ENCODE measurements at regions not wholly inside any gene's neighbourhood (a gene's known extent, or its start where the extent isn't known, plus 50 kb on each side); places are given as distances from the start of the nearest gene placed in this dataset.

DNA sequence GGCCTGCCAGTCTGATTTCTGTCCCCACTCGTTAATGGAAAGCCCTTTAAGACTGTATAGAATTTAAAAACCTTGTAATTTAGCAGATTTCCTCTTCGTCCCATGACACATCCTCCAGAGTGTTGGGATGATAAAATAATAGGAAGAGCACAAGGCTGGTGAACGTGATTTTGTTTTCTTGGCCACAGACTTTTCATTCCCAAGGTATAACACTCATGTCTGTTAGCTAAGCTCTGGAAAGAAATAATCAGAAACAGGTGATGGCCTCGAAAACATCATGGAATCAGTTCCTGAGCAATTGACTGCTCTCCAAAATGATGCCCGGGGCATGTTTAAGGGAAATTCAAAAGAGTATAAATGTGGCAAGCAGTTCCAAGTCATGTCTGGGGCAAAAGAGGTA is 337.8 kb upstream of the TCF4 start:
- no peak overlapping the region for H3K4me3 Mint-ChIP-seq
- Histone ChIP-seq H3K27me3 (ENCODE audit: control insufficient read depth, insufficient read depth, low read length) (no peaks in the 10 kb centered on the region), H3K36me3 (ENCODE audit: control insufficient read depth, insufficient read depth, low read length) (no peaks in the 10 kb centered on the region), H3K9me3 (ENCODE audit: control insufficient read depth, insufficient read depth, low read length) (no peaks in the 10 kb centered on the region), H3K4me3 (ENCODE audit: low read length) (no peak overlapping the region), H3K27ac (ENCODE audit: low read length) (no peak overlapping the region), H3K4me1 (ENCODE audit: control insufficient read depth, insufficient read depth, low read length) (no peaks in the 10 kb centered on the region)
- no peak for ATAC-seq
- no peak for DNase-seq
- TF ChIP-seq, protein P1, sequence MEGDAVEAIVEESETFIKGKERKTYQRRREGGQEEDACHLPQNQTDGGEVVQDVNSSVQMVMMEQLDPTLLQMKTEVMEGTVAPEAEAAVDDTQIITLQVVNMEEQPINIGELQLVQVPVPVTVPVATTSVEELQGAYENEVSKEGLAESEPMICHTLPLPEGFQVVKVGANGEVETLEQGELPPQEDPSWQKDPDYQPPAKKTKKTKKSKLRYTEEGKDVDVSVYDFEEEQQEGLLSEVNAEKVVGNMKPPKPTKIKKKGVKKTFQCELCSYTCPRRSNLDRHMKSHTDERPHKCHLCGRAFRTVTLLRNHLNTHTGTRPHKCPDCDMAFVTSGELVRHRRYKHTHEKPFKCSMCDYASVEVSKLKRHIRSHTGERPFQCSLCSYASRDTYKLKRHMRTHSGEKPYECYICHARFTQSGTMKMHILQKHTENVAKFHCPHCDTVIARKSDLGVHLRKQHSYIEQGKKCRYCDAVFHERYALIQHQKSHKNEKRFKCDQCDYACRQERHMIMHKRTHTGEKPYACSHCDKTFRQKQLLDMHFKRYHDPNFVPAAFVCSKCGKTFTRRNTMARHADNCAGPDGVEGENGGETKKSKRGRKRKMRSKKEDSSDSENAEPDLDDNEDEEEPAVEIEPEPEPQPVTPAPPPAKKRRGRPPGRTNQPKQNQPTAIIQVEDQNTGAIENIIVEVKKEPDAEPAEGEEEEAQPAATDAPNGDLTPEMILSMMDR (IDR thresholded peaks at IDR 0.05), result no peak
- H3K27ac Mint-ChIP-seq, result no peak overlapping the region
- WGBS (ENCODE audit: insufficient coverage), result 73% methylated on average over 4 of the region's 5 CpGs
- H3K36me3 Mint-ChIP-seq, result no peaks in the 10 kb centered on the region
- intact Hi-C loops (cut with micrococcal nuclease), result no loop called here
- H3K4me1 Mint-ChIP-seq, result no peaks in the 10 kb centered on the region
- peaks cover 1 to 4% of the 10 kb centered on the region in 2 donors for H3K9me3 Mint-ChIP-seq
- H3K27me3 Mint-ChIP-seq (ENCODE audit: low read depth in 2 of 2), result no peaks in the 10 kb centered on the region

DNA sequence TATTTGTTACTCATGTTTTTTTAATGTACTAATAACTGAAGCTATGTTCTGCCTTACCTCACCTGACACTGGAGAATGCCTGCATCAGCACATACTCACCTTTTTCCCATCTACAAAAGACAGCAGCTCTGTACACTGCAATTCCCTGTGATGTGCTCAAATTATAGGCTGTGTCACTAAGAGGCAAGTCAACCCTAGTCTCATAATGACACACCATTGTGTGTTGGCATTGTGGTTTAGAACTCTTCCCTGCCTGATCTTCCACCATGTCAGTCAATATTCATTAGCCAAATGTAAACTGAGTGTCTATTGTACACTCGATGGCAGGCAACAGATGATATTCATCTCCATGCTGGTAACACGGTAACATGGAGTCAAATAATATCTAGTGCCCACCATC is 332.1 kb upstream of the TCF4 start:
- H3K27ac Mint-ChIP-seq, result no peak overlapping the region
- H3K27me3 Mint-ChIP-seq (ENCODE audit: low read depth in 2 of 2), result no peaks in the 10 kb centered on the region
- H3K9me3 Mint-ChIP-seq, result peaks cover 8 to 9% of the 10 kb centered on the region in 2 donors
- 87% methylated on average over 2 of the region's 2 CpGs for WGBS (ENCODE audit: insufficient coverage)
- no peak for DNase-seq
- no peaks in the 10 kb centered on the region for H3K4me1 Mint-ChIP-seq
- Histone ChIP-seq H3K4me3 (ENCODE audit: low read length) (no peak overlapping the region), H3K36me3 (ENCODE audit: control insufficient read depth, insufficient read depth, low read length) (no peaks in the 10 kb centered on the region), H3K4me1 (ENCODE audit: control insufficient read depth, insufficient read depth, low read length) (no peaks in the 10 kb centered on the region), H3K27me3 (ENCODE audit: control insufficient read depth, insufficient read depth, low read length) (no peaks in the 10 kb centered on the region), H3K9me3 (ENCODE audit: control insufficient read depth, insufficient read depth, low read length) (no peaks in the 10 kb centered on the region), H3K27ac (ENCODE audit: low read length) (no peak overlapping the region)
- intact Hi-C loops (cut with micrococcal nuclease), result no loop called here
- H3K4me3 Mint-ChIP-seq, result no peak overlapping the region
- H3K36me3 Mint-ChIP-seq, result no peaks in the 10 kb centered on the region
- TF ChIP-seq, protein P1 (IDR thresholded peaks at IDR 0.05), result no peak
- no peak for ATAC-seq

DNA sequence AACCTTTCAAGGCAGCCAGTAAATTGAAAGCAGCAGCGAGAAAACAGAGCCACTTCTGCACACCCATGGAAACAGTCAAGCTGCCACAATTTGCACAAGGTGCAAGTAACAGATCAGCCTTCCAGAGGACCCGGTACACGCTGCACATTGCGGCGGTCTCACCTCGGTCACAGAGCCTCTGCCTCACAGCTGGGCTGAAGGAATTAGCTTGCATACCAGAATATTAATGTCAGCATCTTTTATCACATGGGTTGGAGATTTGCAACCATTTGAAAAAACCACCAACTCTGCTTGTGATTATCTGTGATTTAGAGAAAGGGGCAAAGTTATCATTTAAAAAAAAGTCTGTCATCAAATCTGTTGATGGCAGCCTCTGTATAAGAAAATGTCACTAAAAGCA is 330.5 kb upstream of the TCF4 start:
- TF ChIP-seq, protein P1 (IDR thresholded peaks at IDR 0.05), result no peak
- H3K27me3 Mint-ChIP-seq (ENCODE audit: low read depth in 2 of 2), result no peaks in the 10 kb centered on the region
- H3K27ac Mint-ChIP-seq, result no peak overlapping the region
- H3K27ac ChIP-seq (ENCODE audit: low read length), result no peak overlapping the region
- H3K4me3 Mint-ChIP-seq, result no peak overlapping the region
- H3K36me3 ChIP-seq (ENCODE audit: control insufficient read depth, insufficient read depth, low read length), result no peaks in the 10 kb centered on the region
- intact Hi-C loops (cut with micrococcal nuclease), result no loop called here
- H3K4me1 Mint-ChIP-seq, result no peaks in the 10 kb centered on the region
- H3K9me3 Mint-ChIP-seq, result peaks cover 9 to 11% of the 10 kb centered on the region in 2 donors
- H3K9me3 ChIP-seq (ENCODE audit: control insufficient read depth, insufficient read depth, low read length), result no peaks in the 10 kb centered on the region
- DNase-seq (no peak), ATAC-seq (no peak)
- H3K27me3 ChIP-seq (ENCODE audit: control insufficient read depth, insufficient read depth, low read length), result no peaks in the 10 kb centered on the region
- H3K36me3 Mint-ChIP-seq, result no peaks in the 10 kb centered on the region
- no peaks in the 10 kb centered on the region for H3K4me1 ChIP-seq (ENCODE audit: control insufficient read depth, insufficient read depth, low read length)
- H3K4me3 ChIP-seq (ENCODE audit: low read length), result no peak overlapping the region
- WGBS (ENCODE audit: insufficient coverage), result 96% methylated on average over 6 of the region's 6 CpGs

DNA sequence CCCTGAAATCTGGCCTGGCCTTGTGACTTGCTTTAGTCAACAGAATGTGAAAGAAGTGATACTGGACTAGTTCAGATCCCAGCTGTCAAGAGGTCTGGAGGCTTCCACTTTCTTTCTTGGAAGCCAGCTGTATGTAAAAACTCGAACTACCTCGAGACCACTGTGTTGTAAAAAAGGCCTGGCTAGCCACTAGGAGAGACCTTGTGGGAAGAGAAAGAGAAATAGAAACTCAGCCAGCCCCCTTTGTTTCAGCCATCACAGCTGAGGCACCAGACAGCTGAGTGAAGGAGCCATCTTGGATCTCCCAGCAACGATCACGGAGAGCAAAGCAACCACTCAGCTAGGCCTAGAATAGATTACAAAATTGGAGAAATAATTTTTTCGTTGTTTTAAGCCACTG is 324.9 kb upstream of the TCF4 start:
- intact Hi-C loops (cut with micrococcal nuclease), result no loop called here
- DNase-seq, result no peak

More for the DNA sequence above, 324.9 kb upstream of the TCF4 start:
- TF ChIP-seq, protein P1 (IDR thresholded peaks at IDR 0.05), result no peak
- no peak for ATAC-seq
- no peak overlapping the region for H3K4me3 ChIP-seq (ENCODE audit: low read length)
- H3K9me3 ChIP-seq (ENCODE audit: control insufficient read depth, insufficient read depth, low read length), result no peaks in the 10 kb centered on the region
- H3K9me3 Mint-ChIP-seq, result peaks cover 6% of the 10 kb centered on the region in 2 donors
- no peak overlapping the region for H3K27ac ChIP-seq (ENCODE audit: low read length)
- WGBS (ENCODE audit: insufficient coverage), result 95% methylated on average over 5 of the region's 5 CpGs
- no peaks in the 10 kb centered on the region for H3K4me1 ChIP-seq (ENCODE audit: control insufficient read depth, insufficient read depth, low read length)
- H3K4me1 Mint-ChIP-seq, result no peaks in the 10 kb centered on the region
- H3K27me3 ChIP-seq (ENCODE audit: control insufficient read depth, insufficient read depth, low read length), result no peaks in the 10 kb centered on the region
- no peak overlapping the region for H3K4me3 Mint-ChIP-seq
- no peaks in the 10 kb centered on the region for H3K36me3 ChIP-seq (ENCODE audit: control insufficient read depth, insufficient read depth, low read length)
- no peak overlapping the region for H3K27ac Mint-ChIP-seq
- no peaks in the 10 kb centered on the region for H3K27me3 Mint-ChIP-seq (ENCODE audit: low read depth in 2 of 2)
- no peaks in the 10 kb centered on the region for H3K36me3 Mint-ChIP-seq
